GM23248 (cell line): ENCODE measurements at regions not wholly inside any gene's neighbourhood (a gene's known extent, or its start where the extent isn't known, plus 50 kb on each side); places are given as distances from the start of the nearest gene placed in this dataset.
"Not testable (repeated sequence)": the region's sequence is repeated elsewhere in the genome, so short reads cannot be mapped to it uniquely, and the experiment has no call there.

Experiments
- DNase-seq: peaks from one replicate; pipeline ENCODE4 v3.0.0-alpha.2; 2015
- H2AFZ ChIP-seq: fragments of 200-600 bp; sonication (generic); 2 replicates; pipeline ENCODE4 v1.6.1; 2016; ENCODE audit warnings: antibody characterized with exemption
- H3F3A ChIP-seq: fragments of 200-600 bp; sonication (generic); 2 replicates; pipeline ENCODE4 v1.6.1; 2016; ENCODE audit warnings: mild to moderate bottlenecking, antibody characterized with exemption, mixed run types; ENCODE audit not compliant: insufficient read depth
- H3K27ac ChIP-seq: fragments of 200-600 bp; sonication (generic); 2 replicates; pipeline ENCODE4 v1.5.1; 2016; ENCODE audit warnings: mild to moderate bottlenecking
- H3K27me3 ChIP-seq: fragments of 200-600 bp; sonication (generic); replicated peaks from 2 replicates; pipeline ENCODE4 v1.6.1; 2016; ENCODE audit warnings: mild to moderate bottlenecking; ENCODE audit not compliant: insufficient read depth
- H3K36me3 ChIP-seq: fragments of 200-600 bp; sonication (generic); 2 replicates; pipeline ENCODE4 v1.6.1; 2016; ENCODE audit warnings: low read depth, mild to moderate bottlenecking
- H3K4me1 ChIP-seq: fragments of 200-600 bp; sonication (generic); 2 replicates; pipeline ENCODE4 v1.6.1; 2016; ENCODE audit warnings: mild to moderate bottlenecking; ENCODE audit not compliant: insufficient read depth
- H3K4me2 ChIP-seq: fragments of 200-600 bp; sonication (generic); one replicate; pipeline ENCODE4 v1.6.1; 2016; ENCODE audit warnings: mild to moderate bottlenecking; ENCODE audit not compliant: unreplicated experiment
- H3K4me3 ChIP-seq: fragments of 200-600 bp; sonication (generic); 2 replicates; pipeline ENCODE4 v1.5.1; 2016; ENCODE audit warnings: mild to moderate bottlenecking
- H3K79me2 ChIP-seq: fragments of 200-600 bp; sonication (generic); 2 replicates; pipeline ENCODE4 v1.6.1; 2016; ENCODE audit warnings: mild to moderate bottlenecking; ENCODE audit not compliant: insufficient read depth
- H3K9ac ChIP-seq: fragments of 200-600 bp; sonication (generic); 2 replicates; pipeline ENCODE4 v1.6.1; 2016; ENCODE audit warnings: mild to moderate bottlenecking
- H3K9me2 ChIP-seq: fragments of 200-600 bp; sonication (generic); 2 replicates; pipeline ENCODE4 v1.6.1; 2016; ENCODE audit warnings: mixed run types, mild to moderate bottlenecking, moderate library complexity; ENCODE audit not compliant: insufficient read depth
- H3K9me3 ChIP-seq: fragments of 200-600 bp; sonication (generic); one replicate; pipeline ENCODE4 v1.6.1; 2017; ENCODE audit warnings: low read depth
- H4K20me1 ChIP-seq: fragments of 200-600 bp; sonication (generic); 2 replicates; pipeline ENCODE4 v1.6.0; 2016; ENCODE audit not compliant: insufficient read depth
- WGBS, 2 experiments: methylation state at CpG; one replicate each; pipeline ENCODE4 v1.1.6; 2015 to 2017; ENCODE audit warnings: low lambda C conversion rate in 2 of 2, low coverage in 1 of 2; ENCODE audit errors: missing lambda C conversion rate in 2 of 2; 5-methylcytosine and 5-hydroxymethylcytosine counted together
- in situ Hi-C: fragments of 300-500 bp; cut with MboI; formaldehyde crosslinking; loops from 2 replicates; pipeline ENCODE4 v1.15.0; 2020

- in situ Hi-C loops, H3K27ac ChIP-seq, H3K9me2 ChIP-seq, H3K4me3 ChIP-seq, H2AFZ ChIP-seq, DNase-seq, H3K36me3 ChIP-seq, H3K79me2 ChIP-seq, H3K9me3 ChIP-seq, H3K4me2 ChIP-seq, H3K4me1 ChIP-seq, H3K9ac ChIP-seq, H3F3A ChIP-seq, H4K20me1 ChIP-seq, H3K27me3 ChIP-seq: not testable (repeated sequence)
- 0 to 2% methylated on average over 4 of the region's 4 CpGs for WGBS, 2 experiments
These were observed 1413.7 kb downstream of the RPIA start for GRCh38 chr2:90105142-90105541.

GRCh38 chr2:90123409-90123808 lies 1431.9 kb downstream of the RPIA start:
- DNase-seq, H3K36me3 ChIP-seq, H3K4me2 ChIP-seq, H3K9me3 ChIP-seq, H3F3A ChIP-seq, H3K4me3 ChIP-seq, H3K9ac ChIP-seq, H3K9me2 ChIP-seq, H3K4me1 ChIP-seq, in situ Hi-C loops, H3K27me3 ChIP-seq, H2AFZ ChIP-seq, H3K79me2 ChIP-seq, H4K20me1 ChIP-seq, H3K27ac ChIP-seq: not testable (repeated sequence)
- 9 to 13% methylated on average over 4 of the region's 4 CpGs for WGBS, 2 experiments

GRCh38 chr2:90139046-90139445 lies 1447.6 kb downstream of the RPIA start:
- H3K79me2 ChIP-seq, H3K9me3 ChIP-seq, H3K9me2 ChIP-seq, H3K4me1 ChIP-seq, H3K27me3 ChIP-seq, H3K9ac ChIP-seq, H3K36me3 ChIP-seq, H2AFZ ChIP-seq, H3F3A ChIP-seq, H3K27ac ChIP-seq, in situ Hi-C loops, H3K4me2 ChIP-seq, H3K4me3 ChIP-seq, DNase-seq, H4K20me1 ChIP-seq: not testable (repeated sequence)
- 0 to 25% methylated on average over 1 of the region's 1 CpG for WGBS, 2 experiments

GRCh38 chr2:90141558-90141957 lies 1450.1 kb downstream of the RPIA start:
- H3K9me3 ChIP-seq, H2AFZ ChIP-seq, H3K4me2 ChIP-seq, H3K9me2 ChIP-seq, H3K9ac ChIP-seq, H4K20me1 ChIP-seq, DNase-seq, H3F3A ChIP-seq, H3K4me3 ChIP-seq, H3K27ac ChIP-seq, H3K79me2 ChIP-seq, H3K36me3 ChIP-seq, in situ Hi-C loops, H3K4me1 ChIP-seq, H3K27me3 ChIP-seq: not testable (repeated sequence)
- 11 to 13% methylated on average over 5 of the region's 5 CpGs for WGBS, 2 experiments

- H3K27me3 ChIP-seq, H3K4me2 ChIP-seq, H3K9ac ChIP-seq, H3F3A ChIP-seq, in situ Hi-C loops, DNase-seq, H3K27ac ChIP-seq, H3K79me2 ChIP-seq, H3K4me3 ChIP-seq, H3K9me2 ChIP-seq, H3K9me3 ChIP-seq, H3K4me1 ChIP-seq, H3K36me3 ChIP-seq, H4K20me1 ChIP-seq, H2AFZ ChIP-seq: not testable (repeated sequence)
These were observed 1460.3 kb downstream of the RPIA start for GRCh38 chr2:90151805-90152204.

- H3K9me3 ChIP-seq: not testable (repeated sequence)
- 0 to 5% methylated on average over 1 of the region's 1 CpG for WGBS, 2 experiments
These were observed 1479.5 kb downstream of the RPIA start for GRCh38 chr2:90170978-90171377.

GRCh38 chr2:90173081-90173480 lies 1481.6 kb downstream of the RPIA start:
- H3K9ac ChIP-seq, H3K27ac ChIP-seq, H3K36me3 ChIP-seq, H3K4me1 ChIP-seq, H3K27me3 ChIP-seq, H3K79me2 ChIP-seq, H3K9me3 ChIP-seq, H3K4me2 ChIP-seq, H2AFZ ChIP-seq, H3K9me2 ChIP-seq, DNase-seq, H4K20me1 ChIP-seq, H3F3A ChIP-seq, in situ Hi-C loops, H3K4me3 ChIP-seq: not testable (repeated sequence)
- WGBS, 2 experiments: 15 to 17% methylated on average over 2 of the region's 2 CpGs

More at GRCh38 chr2:90170978-90171377, 1479.5 kb downstream of the RPIA start:
- in situ Hi-C loops, H2AFZ ChIP-seq, H3K9me2 ChIP-seq, H4K20me1 ChIP-seq, DNase-seq, H3K4me1 ChIP-seq, H3K4me2 ChIP-seq, H3K27ac ChIP-seq, H3K79me2 ChIP-seq, H3K4me3 ChIP-seq, H3K27me3 ChIP-seq, H3F3A ChIP-seq, H3K36me3 ChIP-seq, H3K9ac ChIP-seq: not testable (repeated sequence)

- H3K27me3 ChIP-seq, H4K20me1 ChIP-seq, H3K9ac ChIP-seq, H3K4me3 ChIP-seq, H3K4me2 ChIP-seq, H3K27ac ChIP-seq, H3K4me1 ChIP-seq, H3F3A ChIP-seq, H3K79me2 ChIP-seq, H3K36me3 ChIP-seq, H2AFZ ChIP-seq, H3K9me2 ChIP-seq, H3K9me3 ChIP-seq, DNase-seq: not testable (repeated sequence)
- WGBS, 2 experiments: 0% methylated on average over 2 to 3 of the region's 3 CpGs
- in situ Hi-C loops: loop anchor here (25.0 kb wide), 1 partner anchor 1142 kb away; no protein-coding TSS in a partner anchor
These were observed 1488.1 kb downstream of the RPIA start for GRCh38 chr2:90179591-90179990.
